Large intestine (tissue), 3 donors: ENCODE measurements at regions not wholly inside any gene's neighbourhood (a gene's known extent, or its start where the extent isn't known, plus 50 kb on each side); places are given as distances from the start of the nearest gene placed in this dataset.

ENCODE experiments used
- DNase-seq, 2 donors: peaks; one replicate each; pipeline versions ENCODE4 v3.0.0 to v3.0.0-alpha.2; 2013
- H3K27ac ChIP-seq: one replicate; pipeline ENCODE4 v1.5.1; 2013; ENCODE audit warnings: low read length
- H3K27me3 ChIP-seq: 2 replicates; pipeline ENCODE4 v1.6.1; 2013; ENCODE audit warnings: low read length; ENCODE audit not compliant: control insufficient read depth, insufficient read depth
- H3K36me3 ChIP-seq: 2 replicates; pipeline ENCODE4 v1.6.1; 2013; ENCODE audit warnings: low read length; ENCODE audit not compliant: control insufficient read depth, insufficient read depth
- H3K4me1 ChIP-seq: one replicate; pipeline ENCODE4 v1.6.1; 2013; ENCODE audit warnings: low read length; ENCODE audit not compliant: control insufficient read depth, insufficient read depth
- H3K4me3 ChIP-seq: one replicate; pipeline ENCODE4 v1.5.1; 2013; ENCODE audit warnings: low read length
- H3K9me3 ChIP-seq: one replicate; pipeline ENCODE4 v1.6.1; 2013; ENCODE audit warnings: mild to moderate bottlenecking, low read depth, low read length, moderate library complexity; ENCODE audit not compliant: control insufficient read depth
- WGBS: methylation state at CpG from one replicate; pipeline ENCODE4 v1.1.5; 2013; ENCODE audit warnings: low lambda C conversion rate; ENCODE audit not compliant: insufficient coverage; 5-methylcytosine and 5-hydroxymethylcytosine counted together

- Histone ChIP-seq H3K4me1 (no peaks in the 10 kb centered on the region), H3K27ac (no peak overlapping the region), H3K4me3 (no peak overlapping the region), H3K27me3 (no peaks in the 10 kb centered on the region), H3K36me3 (no peaks in the 10 kb centered on the region), H3K9me3 (no peaks in the 10 kb centered on the region)
- no CpG with 5 or more reads among the region's 5 CpGs for WGBS
- DNase-seq: no peak
Measured at GRCh38 chr12:28023156-28023887, 50.8 kb upstream of the PTHLH start.

DNA sequence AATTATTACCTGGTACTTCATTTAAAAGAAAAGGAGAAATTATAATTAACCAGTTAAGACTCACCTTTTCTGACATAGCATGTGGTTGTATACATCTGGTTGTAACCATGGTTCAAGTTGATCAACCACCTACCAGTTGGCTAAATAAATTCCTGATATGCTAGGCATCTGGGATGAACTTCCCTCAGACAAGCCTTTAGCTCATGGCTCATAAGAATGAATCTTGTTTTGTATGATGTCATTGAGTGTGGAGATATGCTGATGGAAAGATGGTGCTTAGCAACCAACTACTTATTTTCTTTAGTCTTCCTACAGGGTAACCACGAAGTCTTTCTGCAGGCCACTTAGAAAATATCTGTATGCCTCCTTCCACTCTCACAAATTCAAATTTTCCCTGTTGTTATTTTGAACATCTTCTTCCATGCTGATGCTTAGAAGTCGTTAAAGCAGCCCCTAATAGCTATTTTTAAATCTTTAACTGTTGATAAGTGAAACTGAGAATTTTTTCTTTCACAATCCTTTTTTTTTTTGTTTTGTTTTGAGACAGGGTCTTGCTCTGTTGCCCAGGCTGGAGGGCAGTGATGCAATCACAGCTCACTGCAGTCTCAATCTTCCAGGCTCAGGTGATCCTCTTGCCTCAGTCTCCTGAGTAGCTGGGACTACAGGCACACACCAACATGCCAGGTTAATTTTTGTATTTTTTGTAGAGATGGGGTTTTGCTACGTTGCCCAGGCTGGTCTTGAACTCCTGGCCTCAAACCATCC, 51.9 kb upstream of the PTHLH start:
- no peak for DNase-seq
- 83% methylated on average over 2 of the region's 3 CpGs for WGBS
- H3K27me3 ChIP-seq: no peaks in the 10 kb centered on the region
- H3K4me1 ChIP-seq: no peaks in the 10 kb centered on the region
- H3K27ac ChIP-seq: no peak overlapping the region
- H3K9me3 ChIP-seq: no peaks in the 10 kb centered on the region
- no peak overlapping the region for H3K4me3 ChIP-seq
- no peaks in the 10 kb centered on the region for H3K36me3 ChIP-seq

- WGBS: no CpG with 5 or more reads among the region's 11 CpGs
- DNase-seq: no peak
- H3K4me3 ChIP-seq: no peak overlapping the region
- H3K9me3 ChIP-seq: no peaks in the 10 kb centered on the region
- no peaks in the 10 kb centered on the region for H3K4me1 ChIP-seq
- H3K36me3 ChIP-seq: no peaks in the 10 kb centered on the region
- H3K27ac ChIP-seq: no peak overlapping the region
- H3K27me3 ChIP-seq: no peaks in the 10 kb centered on the region
Measured at GRCh38 chr12:28025821-28026505, 53.4 kb upstream of the PTHLH start.

- no peaks in the 10 kb centered on the region for H3K36me3 ChIP-seq
- 100% methylated on average over 2 of the region's 5 CpGs for WGBS
- no peaks in the 10 kb centered on the region for H3K27me3 ChIP-seq
- DNase-seq: no peak
- H3K4me1 ChIP-seq: no peaks in the 10 kb centered on the region
- no peak overlapping the region for H3K4me3 ChIP-seq
- H3K27ac ChIP-seq: no peak overlapping the region
- no peaks in the 10 kb centered on the region for H3K9me3 ChIP-seq
Measured at GRCh38 chr12:28026701-28027100, 54.2 kb upstream of the PTHLH start.

- no CpG with 5 or more reads among the region's 5 CpGs for WGBS
- no peaks in the 10 kb centered on the region for H3K27me3 ChIP-seq
- no peak for DNase-seq
- no peak overlapping the region for H3K27ac ChIP-seq
- no peaks in the 10 kb centered on the region for H3K36me3 ChIP-seq
- no peaks in the 10 kb centered on the region for H3K9me3 ChIP-seq
- H3K4me1 ChIP-seq: no peaks in the 10 kb centered on the region
- H3K4me3 ChIP-seq: no peak overlapping the region
Measured at GRCh38 chr12:28027328-28027727, 54.8 kb upstream of the PTHLH start.

- H3K36me3 ChIP-seq: no peaks in the 10 kb centered on the region
- no peaks in the 10 kb centered on the region for H3K4me1 ChIP-seq
- DNase-seq: no peak
- 100% methylated on average over 1 of the region's 11 CpGs for WGBS
- no peaks in the 10 kb centered on the region for H3K27me3 ChIP-seq
- H3K4me3 ChIP-seq: no peak overlapping the region
- H3K9me3 ChIP-seq: no peaks in the 10 kb centered on the region
- no peak overlapping the region for H3K27ac ChIP-seq
Measured at GRCh38 chr12:28027947-28028724, 55.6 kb upstream of the PTHLH start.

DNA sequence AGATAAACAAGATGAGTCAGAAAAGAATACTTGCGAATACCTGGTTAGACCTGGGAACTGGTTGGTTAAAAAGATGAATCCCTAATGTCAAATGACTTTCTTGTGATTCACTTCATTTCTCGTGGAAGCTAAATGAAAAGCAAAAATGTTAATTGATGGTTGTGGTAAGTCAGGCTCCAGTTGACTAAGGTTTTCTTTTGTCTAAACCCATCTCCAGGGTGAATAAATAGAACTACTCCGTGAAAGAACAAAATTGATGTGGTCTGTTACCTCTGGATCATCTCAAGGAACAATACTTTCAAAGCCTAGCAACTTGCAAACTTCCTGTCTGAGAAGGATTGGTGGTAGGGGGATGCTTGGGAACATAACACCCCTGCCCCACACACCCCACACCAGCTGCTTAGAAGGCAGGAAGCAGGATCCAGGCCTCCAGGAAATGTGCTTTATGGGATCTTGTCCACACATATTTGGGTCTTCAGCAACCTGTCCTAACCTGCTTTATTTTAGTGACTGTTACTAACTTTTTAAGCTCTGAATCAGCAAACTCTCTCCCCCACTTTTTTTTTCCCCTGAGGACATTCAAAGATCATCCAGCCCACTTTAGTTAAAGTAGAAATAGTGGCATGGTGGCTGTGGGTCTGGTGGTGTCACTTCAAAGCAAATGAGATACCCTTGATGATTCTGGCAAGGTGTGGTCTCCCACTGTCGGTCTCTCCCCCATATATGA, 60.4 kb upstream of the PTHLH start:
- no peak for DNase-seq
- no peak overlapping the region for H3K27ac ChIP-seq
- H3K4me3 ChIP-seq: no peak overlapping the region
- no peaks in the 10 kb centered on the region for H3K9me3 ChIP-seq
- WGBS: 60% methylated on average over 1 of the region's 4 CpGs
- no peaks in the 10 kb centered on the region for H3K27me3 ChIP-seq
- no peaks in the 10 kb centered on the region for H3K36me3 ChIP-seq
- no peaks in the 10 kb centered on the region for H3K4me1 ChIP-seq

- H3K4me3 ChIP-seq: no peak overlapping the region
- H3K27ac ChIP-seq: no peak overlapping the region
- no peaks in the 10 kb centered on the region for H3K9me3 ChIP-seq
- H3K27me3 ChIP-seq: no peaks in the 10 kb centered on the region
- DNase-seq: no peak
- 93% methylated on average over 2 of the region's 2 CpGs for WGBS
- H3K4me1 ChIP-seq: no peaks in the 10 kb centered on the region
- H3K36me3 ChIP-seq: no peaks in the 10 kb centered on the region
Measured at GRCh38 chr12:28033538-28033915, 61.0 kb upstream of the PTHLH start.

GRCh38 chr12:28034271-28034670, 61.7 kb upstream of the PTHLH start:
- no peaks in the 10 kb centered on the region for H3K9me3 ChIP-seq
- H3K36me3 ChIP-seq: no peaks in the 10 kb centered on the region
- no peaks in the 10 kb centered on the region for H3K4me1 ChIP-seq
- no peak overlapping the region for H3K4me3 ChIP-seq
- no peak overlapping the region for H3K27ac ChIP-seq
- no peaks in the 10 kb centered on the region for H3K27me3 ChIP-seq
- WGBS: no CpG with 5 or more reads among the region's 1 CpG
- no peak for DNase-seq
